ENCODE measurements at regions not wholly inside any gene's neighbourhood (a gene's known extent, or its start where the extent isn't known, plus 50 kb on each side); places are given as distances from the start of the nearest gene placed in this dataset.

DNA sequence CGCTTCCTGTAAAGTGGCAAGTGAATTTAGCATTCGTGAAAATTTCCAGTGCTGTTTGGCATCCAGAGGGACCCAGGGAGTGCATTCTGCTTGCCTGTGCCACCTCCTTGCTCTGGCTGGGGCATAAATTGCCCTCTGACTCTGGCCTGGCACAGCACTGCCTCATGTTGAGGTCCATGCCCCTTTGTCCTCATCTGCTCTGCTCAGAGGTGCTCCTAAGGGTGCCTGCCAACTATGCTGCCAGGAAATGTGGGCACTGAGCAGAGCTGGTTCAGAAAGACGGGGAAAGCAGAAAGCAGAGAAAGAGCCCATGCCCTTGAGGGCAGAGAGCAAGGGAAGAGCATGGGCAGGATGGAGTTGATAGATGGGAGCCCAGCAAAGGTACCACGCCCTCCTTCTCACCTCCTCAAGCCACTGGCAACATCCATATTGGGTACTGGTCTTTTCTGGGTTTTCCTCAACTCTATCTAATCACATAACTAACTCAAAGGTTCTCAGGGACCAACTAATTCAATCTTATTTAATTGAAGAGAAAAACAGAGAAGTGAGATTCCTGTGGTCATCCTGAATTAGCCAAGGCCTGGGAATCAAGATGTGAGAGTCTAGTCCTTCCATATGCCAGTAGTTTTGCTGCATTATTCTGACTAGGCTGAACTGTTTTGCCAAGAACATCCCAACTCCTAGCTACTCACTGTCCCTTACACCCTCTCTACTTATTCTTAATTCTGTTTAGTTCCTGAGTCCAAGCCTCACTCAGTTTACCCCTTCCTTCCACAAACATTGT is 441.5 kb upstream of the TNP1 start:
- TF ChIP-seq, protein P1, sequence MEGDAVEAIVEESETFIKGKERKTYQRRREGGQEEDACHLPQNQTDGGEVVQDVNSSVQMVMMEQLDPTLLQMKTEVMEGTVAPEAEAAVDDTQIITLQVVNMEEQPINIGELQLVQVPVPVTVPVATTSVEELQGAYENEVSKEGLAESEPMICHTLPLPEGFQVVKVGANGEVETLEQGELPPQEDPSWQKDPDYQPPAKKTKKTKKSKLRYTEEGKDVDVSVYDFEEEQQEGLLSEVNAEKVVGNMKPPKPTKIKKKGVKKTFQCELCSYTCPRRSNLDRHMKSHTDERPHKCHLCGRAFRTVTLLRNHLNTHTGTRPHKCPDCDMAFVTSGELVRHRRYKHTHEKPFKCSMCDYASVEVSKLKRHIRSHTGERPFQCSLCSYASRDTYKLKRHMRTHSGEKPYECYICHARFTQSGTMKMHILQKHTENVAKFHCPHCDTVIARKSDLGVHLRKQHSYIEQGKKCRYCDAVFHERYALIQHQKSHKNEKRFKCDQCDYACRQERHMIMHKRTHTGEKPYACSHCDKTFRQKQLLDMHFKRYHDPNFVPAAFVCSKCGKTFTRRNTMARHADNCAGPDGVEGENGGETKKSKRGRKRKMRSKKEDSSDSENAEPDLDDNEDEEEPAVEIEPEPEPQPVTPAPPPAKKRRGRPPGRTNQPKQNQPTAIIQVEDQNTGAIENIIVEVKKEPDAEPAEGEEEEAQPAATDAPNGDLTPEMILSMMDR (optimal IDR thresholded peaks at IDR 0.05 in 1 of 3, IDR thresholded peaks at IDR 0.05 in 1 of 3, conservative IDR thresholded peaks at IDR 0.05 in 1 of 3; ENCODE audit: extremely low read depth in 1 of 3, insufficient read depth in 2 of 3, low read length in 3 of 3) = no peak
- no peak for TF ChIP-seq EZH2 (IDR thresholded peaks at IDR 0.05; ENCODE audit: low read length)

All from keratinocyte (primary cell).